OCI-LY1 (cell line): ENCODE measurements at regions not wholly inside any gene's neighbourhood (a gene's known extent, or its start where the extent isn't known, plus 50 kb on each side); places are given as distances from the start of the nearest gene placed in this dataset.

ENCODE experiments used
- EZH2 ChIP-seq: fragments of 200-600 bp; sonication (generic), shearing (Covaris generic); IDR thresholded peaks from 2 replicates; pipeline ENCODE4 v1.8.0; 2017; ENCODE audit warnings: borderline replicate concordance, mixed run types, mild to moderate bottlenecking, antibody characterized with exemption, low read length, moderate library complexity, mixed read lengths
- TF ChIP-seq, protein P1 (sequence below): fragments of 200-600 bp; sonication (generic), shearing (Covaris generic); IDR thresholded peaks from 2 replicates; pipeline ENCODE4 v1.5.1; 2017; ENCODE audit warnings: mild to moderate bottlenecking, antibody characterized with exemption, low read length, moderate library complexity, mixed read lengths

DNA sequence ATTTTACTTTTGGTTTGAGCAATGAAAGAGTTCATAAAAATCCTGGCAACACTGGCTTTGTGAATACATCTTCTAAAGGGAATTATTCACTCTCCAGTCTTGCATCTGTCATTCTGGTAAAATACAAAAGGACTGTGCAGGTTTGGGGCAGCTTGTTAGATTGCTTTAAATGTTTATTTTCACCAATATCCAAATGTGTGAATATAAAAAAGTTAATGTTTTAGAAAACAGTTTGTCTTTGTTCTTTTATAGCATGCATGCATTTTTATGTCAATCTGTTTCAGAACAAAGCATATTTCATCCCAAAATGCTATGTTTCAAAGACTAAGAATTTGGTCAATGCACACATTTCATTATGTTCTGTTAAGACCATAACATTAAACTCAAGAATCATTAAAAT, 1145.4 kb downstream of the OLFM4 start:
- no peak for TF ChIP-seq EZH2
- TF ChIP-seq, protein P1, sequence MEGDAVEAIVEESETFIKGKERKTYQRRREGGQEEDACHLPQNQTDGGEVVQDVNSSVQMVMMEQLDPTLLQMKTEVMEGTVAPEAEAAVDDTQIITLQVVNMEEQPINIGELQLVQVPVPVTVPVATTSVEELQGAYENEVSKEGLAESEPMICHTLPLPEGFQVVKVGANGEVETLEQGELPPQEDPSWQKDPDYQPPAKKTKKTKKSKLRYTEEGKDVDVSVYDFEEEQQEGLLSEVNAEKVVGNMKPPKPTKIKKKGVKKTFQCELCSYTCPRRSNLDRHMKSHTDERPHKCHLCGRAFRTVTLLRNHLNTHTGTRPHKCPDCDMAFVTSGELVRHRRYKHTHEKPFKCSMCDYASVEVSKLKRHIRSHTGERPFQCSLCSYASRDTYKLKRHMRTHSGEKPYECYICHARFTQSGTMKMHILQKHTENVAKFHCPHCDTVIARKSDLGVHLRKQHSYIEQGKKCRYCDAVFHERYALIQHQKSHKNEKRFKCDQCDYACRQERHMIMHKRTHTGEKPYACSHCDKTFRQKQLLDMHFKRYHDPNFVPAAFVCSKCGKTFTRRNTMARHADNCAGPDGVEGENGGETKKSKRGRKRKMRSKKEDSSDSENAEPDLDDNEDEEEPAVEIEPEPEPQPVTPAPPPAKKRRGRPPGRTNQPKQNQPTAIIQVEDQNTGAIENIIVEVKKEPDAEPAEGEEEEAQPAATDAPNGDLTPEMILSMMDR: no peak
